H9 (cell line): ENCODE measurements at regions not wholly inside any gene's neighbourhood (a gene's known extent, or its start where the extent isn't known, plus 50 kb on each side); places are given as distances from the start of the nearest gene placed in this dataset.

ENCODE experiments used
- DNase-seq: peaks from one replicate; pipeline ENCODE4 v3.0.0-alpha.2; 2017
- H2AFZ ChIP-seq: one replicate; pipeline ENCODE4 v1.6.1; 2013; ENCODE audit warnings: mild to moderate bottlenecking, low read length, control low read depth, moderate library complexity
- H2AK5ac ChIP-seq: 2 replicates; pipeline ENCODE4 v1.6.1; 2013; ENCODE audit warnings: low read length, control low read depth, mixed read lengths; ENCODE audit not compliant: insufficient read length
- H2BK120ac ChIP-seq: one replicate; pipeline ENCODE4 v1.6.1; 2013; ENCODE audit warnings: low read depth, mild to moderate bottlenecking, low read length, control low read depth, inconsistent platforms; ENCODE audit not compliant: poor library complexity, severe bottlenecking
- H2BK12ac ChIP-seq: 2 replicates; pipeline ENCODE4 v1.6.1; 2013; ENCODE audit warnings: low read length, control low read depth, mixed read lengths, low read depth; ENCODE audit not compliant: insufficient read length
- H2BK15ac ChIP-seq: 2 replicates; pipeline ENCODE4 v1.6.1; 2013; ENCODE audit warnings: low read depth, low read length, control low read depth
- H2BK20ac ChIP-seq: one replicate; pipeline ENCODE4 v1.6.1; 2013; ENCODE audit warnings: low read depth, mild to moderate bottlenecking, low read length, control low read depth, inconsistent platforms; ENCODE audit not compliant: poor library complexity, severe bottlenecking
- H2BK5ac ChIP-seq: 2 replicates; pipeline ENCODE4 v1.6.1; 2013; ENCODE audit warnings: low read length, control low read depth, mixed read lengths; ENCODE audit not compliant: insufficient read length
- H3K14ac ChIP-seq: 2 replicates; pipeline ENCODE4 v1.6.1; 2013; ENCODE audit warnings: low read length, control low read depth; ENCODE audit not compliant: insufficient read depth
- H3K18ac ChIP-seq: 2 replicates; pipeline ENCODE4 v1.6.1; 2013; ENCODE audit warnings: low read depth, mild to moderate bottlenecking, mixed read lengths, low read length, control low read depth; ENCODE audit not compliant: insufficient read length
- H3K23ac ChIP-seq: 2 replicates; pipeline ENCODE4 v1.6.1; 2013; ENCODE audit warnings: low read length, control low read depth, mixed read lengths, low read depth; ENCODE audit not compliant: insufficient read length
- H3K23me2 ChIP-seq: 2 replicates; pipeline ENCODE4 v1.6.1; 2013; ENCODE audit warnings: low read depth, mild to moderate bottlenecking, mixed read lengths, low read length, control low read depth; ENCODE audit not compliant: insufficient read length, poor library complexity, severe bottlenecking
- H3K27ac ChIP-seq: 2 replicates; pipeline ENCODE4 v1.5.1; 2013; ENCODE audit warnings: low read length, control low read depth, mixed read lengths, low read depth; ENCODE audit not compliant: insufficient read length
- H3K27me3 ChIP-seq: 2 replicates; pipeline ENCODE4 v1.6.1; 2013; ENCODE audit warnings: low read length, control low read depth, inconsistent platforms; ENCODE audit not compliant: insufficient read depth
- H3K4ac ChIP-seq: 2 replicates; pipeline ENCODE4 v1.6.1; 2013; ENCODE audit warnings: low read depth, mild to moderate bottlenecking, control low read depth, inconsistent platforms, low read length, moderate library complexity
- H3K4me1 ChIP-seq: 2 replicates; pipeline ENCODE4 v1.6.1; 2013; ENCODE audit warnings: low read length, control low read depth, inconsistent platforms; ENCODE audit not compliant: insufficient read depth
- H3K4me2 ChIP-seq: 2 replicates; pipeline ENCODE4 v1.6.1; 2013; ENCODE audit warnings: low read length, control low read depth, mixed read lengths; ENCODE audit not compliant: insufficient read length, insufficient read depth
- H3K56ac ChIP-seq: 2 replicates; pipeline ENCODE4 v1.6.1; 2013; ENCODE audit warnings: low read depth, mild to moderate bottlenecking, mixed read lengths, low read length, control low read depth; ENCODE audit not compliant: insufficient read length
- H3K79me1 ChIP-seq: 2 replicates; pipeline ENCODE4 v1.6.1; 2013; ENCODE audit warnings: low read depth, mild to moderate bottlenecking, moderate library complexity, low read length, control low read depth, inconsistent platforms; ENCODE audit not compliant: insufficient read depth, poor library complexity, severe bottlenecking
- H3K79me2 ChIP-seq: 2 replicates; pipeline ENCODE4 v1.6.1; 2013; ENCODE audit warnings: low read length, control low read depth, inconsistent platforms; ENCODE audit not compliant: insufficient read depth
- H3K9ac ChIP-seq: 2 replicates; pipeline ENCODE4 v1.6.1; 2013; ENCODE audit warnings: low read length, control low read depth, mixed read lengths; ENCODE audit not compliant: insufficient read length; ENCODE audit errors: extremely low read depth
- H3K9me3 ChIP-seq: one replicate; pipeline ENCODE4 v1.6.1; 2013; ENCODE audit warnings: low read depth, low read length, inconsistent platforms; ENCODE audit not compliant: control insufficient read depth
- H3T11ph ChIP-seq: one replicate; pipeline ENCODE4 v1.6.1; 2013; ENCODE audit warnings: mild to moderate bottlenecking, low read length, control low read depth, inconsistent platforms
- H4K20me1 ChIP-seq: one replicate; pipeline ENCODE4 v1.6.1; 2013; ENCODE audit not compliant: control insufficient read depth, insufficient read length, insufficient read depth
- H4K5ac ChIP-seq: 2 replicates; pipeline ENCODE4 v1.6.1; 2013; ENCODE audit warnings: low read depth, mild to moderate bottlenecking, mixed read lengths, low read length, control low read depth; ENCODE audit not compliant: insufficient read length
- H4K8ac ChIP-seq: replicated peaks from 2 replicates; pipeline ENCODE4 v1.6.1; 2013; ENCODE audit warnings: low read length, control low read depth, mixed read lengths, low read depth; ENCODE audit not compliant: insufficient read length
- H4K91ac ChIP-seq: 2 replicates; pipeline ENCODE4 v1.6.1; 2013; ENCODE audit warnings: low read depth, mild to moderate bottlenecking, moderate library complexity, mixed read lengths, low read length, control low read depth; ENCODE audit not compliant: insufficient read length
- H3K27ac Mint-ChIP-seq, 3 experiments: 2 replicates in 2 of 3; 3 replicates in 1 of 3; pipeline ENCODE4 v1.8.0; 2020 to 2021; ENCODE audit warnings: mixed read lengths in 3 of 3, mild to moderate bottlenecking in 1 of 3, moderate library complexity in 1 of 3
- H3K27me3 Mint-ChIP-seq: 2 replicates; pipeline ENCODE4 v1.8.0; 2021; ENCODE audit warnings: low read depth, mild to moderate bottlenecking, moderate library complexity, mixed read lengths
- H3K36me3 Mint-ChIP-seq, 3 experiments: 2 replicates in 2 of 3; 3 replicates in 1 of 3; pipeline ENCODE4 v1.8.0; 2020 to 2021; ENCODE audit warnings: low read depth in 3 of 3, mixed read lengths in 3 of 3; ENCODE audit not compliant: insufficient read depth in 1 of 3
- H3K4me1 Mint-ChIP-seq, 2 experiments: 2 replicates each; pipeline ENCODE4 v1.8.0; 2020; ENCODE audit warnings: mixed read lengths in 2 of 2
- H3K4me3 Mint-ChIP-seq, 2 experiments: 2 replicates in 1 of 2; 3 replicates in 1 of 2; pipeline ENCODE4 v1.8.0; 2020 to 2021; ENCODE audit warnings: mild to moderate bottlenecking in 2 of 2, mixed read lengths in 2 of 2, moderate library complexity in 1 of 2
- H3K9me3 Mint-ChIP-seq, 2 experiments: 2 replicates in 1 of 2; 3 replicates in 1 of 2; pipeline ENCODE4 v1.8.0; 2020; ENCODE audit warnings: mild to moderate bottlenecking in 2 of 2, mixed read lengths in 2 of 2, moderate library complexity in 1 of 2
- WGBS: extraction: QIAGEN DNeasy Blood & Tissue Kit; methylation state at CpG from one replicate; pipeline ENCODE4 v1.1.7; 2013; ENCODE audit warnings: missing lambda C conversion rate, low lambda C conversion rate, mixed read lengths; ENCODE audit not compliant: insufficient read length; ENCODE audit errors: extremely low coverage; 5-methylcytosine and 5-hydroxymethylcytosine counted together
- TF ChIP-seq, protein P1 (sequence below): fragments of 200-600 bp; sonication (generic); conservative IDR thresholded peaks from 3 replicates; pipeline ENCODE4 v1.8.0; 2021; ENCODE audit warnings: antibody characterized with exemption, mild to moderate bottlenecking

GRCh38 chr12:88951177-88951576 lies 370.9 kb upstream of the KITLG start:
- no peak for DNase-seq
- Histone ChIP-seq H3K79me1 (no peaks in the 10 kb centered on the region), H3K9ac (no peak overlapping the region), H3K4me1 (peaks cover 7% of the 10 kb centered on the region), H3K23ac (no peak overlapping the region), H4K8ac (no peak overlapping the region), H4K20me1 (no peaks in the 10 kb centered on the region), H2AK5ac (no peak overlapping the region), H3K27me3 (peaks cover 21% of the 10 kb centered on the region; the same call in 1 of the 2 replicates), H2BK15ac (no peak overlapping the region), H3K4ac (no peak overlapping the region), H2BK120ac (no peak overlapping the region), H3K18ac (no peak overlapping the region), H2BK5ac (no peak overlapping the region), H3K14ac (no peak overlapping the region), H3K23me2 (no peaks in the 10 kb centered on the region), H4K91ac (no peak overlapping the region), H3K9me3 (no peaks in the 10 kb centered on the region), H3K79me2 (no peaks in the 10 kb centered on the region), H2AFZ (no peak overlapping the region), H4K5ac (no peak overlapping the region), H3T11ph (no peak overlapping the region), H3K4me2 (no peak overlapping the region), H3K27ac (no peak overlapping the region), H2BK12ac (no peak overlapping the region), H2BK20ac (no peak overlapping the region), H3K56ac (no peak overlapping the region)
- peaks cover 57% of the 10 kb centered on the region for H3K27me3 Mint-ChIP-seq
- WGBS: no CpG with 5 or more reads among the region's 2 CpGs
- TF ChIP-seq, protein P1, sequence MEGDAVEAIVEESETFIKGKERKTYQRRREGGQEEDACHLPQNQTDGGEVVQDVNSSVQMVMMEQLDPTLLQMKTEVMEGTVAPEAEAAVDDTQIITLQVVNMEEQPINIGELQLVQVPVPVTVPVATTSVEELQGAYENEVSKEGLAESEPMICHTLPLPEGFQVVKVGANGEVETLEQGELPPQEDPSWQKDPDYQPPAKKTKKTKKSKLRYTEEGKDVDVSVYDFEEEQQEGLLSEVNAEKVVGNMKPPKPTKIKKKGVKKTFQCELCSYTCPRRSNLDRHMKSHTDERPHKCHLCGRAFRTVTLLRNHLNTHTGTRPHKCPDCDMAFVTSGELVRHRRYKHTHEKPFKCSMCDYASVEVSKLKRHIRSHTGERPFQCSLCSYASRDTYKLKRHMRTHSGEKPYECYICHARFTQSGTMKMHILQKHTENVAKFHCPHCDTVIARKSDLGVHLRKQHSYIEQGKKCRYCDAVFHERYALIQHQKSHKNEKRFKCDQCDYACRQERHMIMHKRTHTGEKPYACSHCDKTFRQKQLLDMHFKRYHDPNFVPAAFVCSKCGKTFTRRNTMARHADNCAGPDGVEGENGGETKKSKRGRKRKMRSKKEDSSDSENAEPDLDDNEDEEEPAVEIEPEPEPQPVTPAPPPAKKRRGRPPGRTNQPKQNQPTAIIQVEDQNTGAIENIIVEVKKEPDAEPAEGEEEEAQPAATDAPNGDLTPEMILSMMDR: no peak
- H3K9me3 Mint-ChIP-seq: peaks cover 6 to 20% of the 10 kb centered on the region in 2 experiments; a peak in 4 of 5 replicates
- no peak overlapping the region for H3K4me3 Mint-ChIP-seq
- peaks cover 50 to 51% of the 10 kb centered on the region in 2 experiments for H3K4me1 Mint-ChIP-seq
- H3K27ac Mint-ChIP-seq: no peak overlapping the region
- peaks cover 0 to 11% (median 2%) of the 10 kb centered on the region in 3 experiments; a peak in 4 of 7 replicates for H3K36me3 Mint-ChIP-seq
